A673 (cell line): ENCODE measurements at regions not wholly inside any gene's neighbourhood (a gene's known extent, or its start where the extent isn't known, plus 50 kb on each side); places are given as distances from the start of the nearest gene placed in this dataset.

Source experiments
- CTCF ChIP-seq: fragments of 300-800, 200-600 bp; sonication (generic); conservative IDR thresholded peaks from 2 replicates; pipeline ENCODE4 v1.5.1; 2017; ENCODE audit warnings: low read depth, mild to moderate bottlenecking, antibody characterized with exemption, low read length, moderate library complexity, mixed read lengths
- EZH2 ChIP-seq: fragments of 200-600 bp; sonication (generic); IDR thresholded peaks from 2 replicates; pipeline ENCODE4 v1.6.1; 2017; ENCODE audit warnings: borderline replicate concordance, low read depth, mild to moderate bottlenecking, mixed read lengths, antibody characterized with exemption, low read length; ENCODE audit not compliant: poor library complexity, severe bottlenecking

- TF ChIP-seq CTCF (no peak), EZH2 (no peak)
Observed at GRCh38 chr20:50417484-50418235, 92.5 kb upstream of the PTPN1 start.
